ENCODE measurements at regions not wholly inside any gene's neighbourhood (a gene's known extent, or its start where the extent isn't known, plus 50 kb on each side); places are given as distances from the start of the nearest gene placed in this dataset.

GRCh38 chr1:191086910-191087309, 609.2 kb upstream of the BRINP3 start:
- no peak for TF ChIP-seq POLR2AphosphoS5 (IDR thresholded peaks at IDR 0.05)
- no peak for TF ChIP-seq EP300 (IDR thresholded peaks at IDR 0.05)
- no peak for TF ChIP-seq POLR2A (IDR thresholded peaks at IDR 0.05)
- no peak for TF ChIP-seq CTCF (IDR thresholded peaks at IDR 0.05)
- Histone ChIP-seq H3K27me3 (no peaks in the 10 kb centered on the region), H3K4me1 (no peaks in the 10 kb centered on the region), H3K9me3 (peaks cover 0 to 5% (median 0%) of the 10 kb centered on the region in 4 donors), H3K27ac (no peak overlapping the region), H3K36me3 (no peaks in the 10 kb centered on the region), H3K4me3 (no peak overlapping the region)
- 59 to 70% methylated on average over 2 of the region's 2 CpGs for WGBS, 2 donors
- ATAC-seq (ENCODE audit: low FRiP score in 2 of 2): no peak
- no peak for DNase-seq

GRCh38 chr1:191096405-191096804, 618.7 kb upstream of the BRINP3 start:
- DNase-seq (no peak), ATAC-seq (ENCODE audit: low FRiP score in 2 of 2) (no peak)
- no peak overlapping the region for H3K4me3 ChIP-seq
- no peak for TF ChIP-seq POLR2A (IDR thresholded peaks at IDR 0.05)
- no peak for TF ChIP-seq POLR2AphosphoS5 (IDR thresholded peaks at IDR 0.05)
- no peak for TF ChIP-seq EP300 (IDR thresholded peaks at IDR 0.05)
- TF ChIP-seq CTCF (IDR thresholded peaks at IDR 0.05): no peak
- no peaks in the 10 kb centered on the region for H3K36me3 ChIP-seq
- H3K4me1 ChIP-seq: no peaks in the 10 kb centered on the region
- no peaks in the 10 kb centered on the region for H3K9me3 ChIP-seq
- H3K27me3 ChIP-seq: no peaks in the 10 kb centered on the region
- H3K27ac ChIP-seq: no peak overlapping the region
- 64 to 82% methylated on average over 1 of the region's 1 CpG for WGBS, 2 donors

GRCh38 chr1:191099696-191100095, 622.0 kb upstream of the BRINP3 start:
- no peaks in the 10 kb centered on the region for H3K4me1 ChIP-seq
- H3K27ac ChIP-seq: no peak overlapping the region
- TF ChIP-seq EP300 (IDR thresholded peaks at IDR 0.05): no peak
- TF ChIP-seq CTCF (IDR thresholded peaks at IDR 0.05): no peak
- TF ChIP-seq POLR2A (IDR thresholded peaks at IDR 0.05): no peak
- TF ChIP-seq POLR2AphosphoS5 (IDR thresholded peaks at IDR 0.05): no peak
- 81 to 94% methylated on average over 4 of the region's 4 CpGs for WGBS, 2 donors
- H3K36me3 ChIP-seq: no peaks in the 10 kb centered on the region
- DNase-seq (no peak), ATAC-seq (ENCODE audit: low FRiP score in 2 of 2) (no peak)
- no peaks in the 10 kb centered on the region for H3K27me3 ChIP-seq
- no peaks in the 10 kb centered on the region for H3K9me3 ChIP-seq
- H3K4me3 ChIP-seq: no peak overlapping the region

GRCh38 chr1:191101960-191102359, 624.3 kb upstream of the BRINP3 start:
- DNase-seq (no peak), ATAC-seq (ENCODE audit: low FRiP score in 2 of 2) (no peak)
- H3K27ac ChIP-seq: no peak overlapping the region
- no peaks in the 10 kb centered on the region for H3K27me3 ChIP-seq
- no peaks in the 10 kb centered on the region for H3K36me3 ChIP-seq
- TF ChIP-seq CTCF (IDR thresholded peaks at IDR 0.05): no peak
- TF ChIP-seq EP300 (IDR thresholded peaks at IDR 0.05): no peak
- no peak for TF ChIP-seq POLR2A (IDR thresholded peaks at IDR 0.05)
- TF ChIP-seq POLR2AphosphoS5 (IDR thresholded peaks at IDR 0.05): no peak
- H3K9me3 ChIP-seq: no peaks in the 10 kb centered on the region
- no peak overlapping the region for H3K4me3 ChIP-seq
- WGBS, 2 donors: 78 to 85% methylated on average over 3 of the region's 3 CpGs
- H3K4me1 ChIP-seq: no peaks in the 10 kb centered on the region

GRCh38 chr1:191125950-191126349, 648.3 kb upstream of the BRINP3 start:
- ATAC-seq (ENCODE audit: low FRiP score in 2 of 2) (peak in 1 of 2 donors; percentile 49), DNase-seq (peak in 1 of 2 donors; percentile 7)
- TF ChIP-seq EP300 (IDR thresholded peaks at IDR 0.05) (no peak), CTCF (IDR thresholded peaks at IDR 0.05) (no peak), POLR2A (IDR thresholded peaks at IDR 0.05) (no peak), POLR2AphosphoS5 (IDR thresholded peaks at IDR 0.05) (no peak)
- Histone ChIP-seq H3K36me3 (no peaks in the 10 kb centered on the region), H3K9me3 (peaks cover 0 to 8% (median 3%) of the 10 kb centered on the region in 4 donors), H3K4me3 (no peak overlapping the region), H3K27ac (no peak overlapping the region), H3K4me1 (no peaks in the 10 kb centered on the region), H3K27me3 (no peaks in the 10 kb centered on the region)
- WGBS, 2 donors: 92% methylated on average over 3 of the region's 3 CpGs; no CpG with 5 or more reads in 1 of the 2 donors

All from upper lobe of left lung (tissue), 6 donors.